GM21528 (cell line): ENCODE measurements at regions not wholly inside any gene's neighbourhood (a gene's known extent, or its start where the extent isn't known, plus 50 kb on each side); places are given as distances from the start of the nearest gene placed in this dataset.

Experiments used
- ATAC-seq: cut with Tn5 transposase; IDR thresholded peaks from one replicate; pipeline ENCODE4 v1.9.1; 2021; ENCODE audit warnings: mild to moderate bottlenecking, moderate library complexity; ENCODE audit not compliant: unreplicated experiment, low FRiP score

- no peak for ATAC-seq
These were observed 469.7 kb upstream of the ZNF462 start for GRCh38 chr9:106393226-106393625.

GRCh38 chr9:106400170-106400569 lies 462.8 kb upstream of the ZNF462 start:
- ATAC-seq = no peak

- no peak for ATAC-seq
These were observed 462.0 kb upstream of the ZNF462 start for GRCh38 chr9:106400950-106401349.

GRCh38 chr9:106403081-106403480 lies 459.9 kb upstream of the ZNF462 start:
- no peak for ATAC-seq

- ATAC-seq = no peak
These were observed 458.8 kb upstream of the ZNF462 start for GRCh38 chr9:106404137-106404536.

GRCh38 chr9:106405871-106406435 lies 457.0 kb upstream of the ZNF462 start:
- ATAC-seq = no peak

GRCh38 chr9:106414042-106414441 lies 448.9 kb upstream of the ZNF462 start:
- ATAC-seq = no peak

- no peak for ATAC-seq
These were observed 445.3 kb upstream of the ZNF462 start for GRCh38 chr9:106417685-106418084.

GRCh38 chr9:106419829-106420228 lies 443.1 kb upstream of the ZNF462 start:
- no peak for ATAC-seq

GRCh38 chr9:106420511-106420944 lies 442.4 kb upstream of the ZNF462 start:
- peak; percentile 57 for ATAC-seq

- ATAC-seq = no peak
These were observed 441.2 kb upstream of the ZNF462 start for GRCh38 chr9:106421772-106422171.

- no peak for ATAC-seq
These were observed 439.4 kb upstream of the ZNF462 start for GRCh38 chr9:106423575-106423974.

- ATAC-seq = no peak
These were observed 430.3 kb upstream of the ZNF462 start for GRCh38 chr9:106432631-106433030.

GRCh38 chr9:106438928-106439327 lies 424.0 kb upstream of the ZNF462 start:
- ATAC-seq = no peak

- ATAC-seq = no peak
These were observed 421.7 kb upstream of the ZNF462 start for GRCh38 chr9:106441283-106441682.

- ATAC-seq = no peak
These were observed 419.4 kb upstream of the ZNF462 start for GRCh38 chr9:106443520-106443919.

- ATAC-seq = no peak
These were observed 417.9 kb upstream of the ZNF462 start for GRCh38 chr9:106445107-106445506.

GRCh38 chr9:106449336-106449927 lies 413.5 kb upstream of the ZNF462 start:
- no peak for ATAC-seq

- no peak for ATAC-seq
These were observed 412.4 kb upstream of the ZNF462 start for GRCh38 chr9:106450549-106450948.

- no peak for ATAC-seq
These were observed 411.7 kb upstream of the ZNF462 start for GRCh38 chr9:106451223-106451622.

- ATAC-seq = no peak
These were observed 406.4 kb upstream of the ZNF462 start for GRCh38 chr9:106456581-106456980.

GRCh38 chr9:106467113-106467864 lies 395.7 kb upstream of the ZNF462 start:
- no peak for ATAC-seq
